ENCODE measurements at regions not wholly inside any gene's neighbourhood (a gene's known extent, or its start where the extent isn't known, plus 50 kb on each side); places are given as distances from the start of the nearest gene placed in this dataset.

- DNase-seq (ENCODE audit: low read depth in 2 of 2) = no peak
Measured at GRCh38 chr10:80697926-80698325, 160.2 kb downstream of the SH2D4B start.

GRCh38 chr10:80699602-80700039 lies 161.9 kb downstream of the SH2D4B start:
- H3K27me3 ChIP-seq (ENCODE audit: control insufficient read depth, insufficient read depth, low read length) = no peaks in the 10 kb centered on the region
- no peaks in the 10 kb centered on the region for H4K20me1 ChIP-seq (ENCODE audit: control insufficient read depth, extremely low read depth, insufficient read depth, low read length)
- H3K4me1 ChIP-seq (ENCODE audit: control insufficient read depth, extremely low read depth, insufficient read depth, low read length) = no peaks in the 10 kb centered on the region
- H3K36me3 ChIP-seq (ENCODE audit: control insufficient read depth, insufficient read depth, low read length) = no peaks in the 10 kb centered on the region
- H3K9me3 ChIP-seq (ENCODE audit: control insufficient read depth, insufficient read depth, low read depth, low read length) = no peaks in the 10 kb centered on the region
- H3K4me3 ChIP-seq (replicated peaks in 1 of 4; ENCODE audit: control extremely low read depth in 1 of 4, insufficient read depth in 1 of 4, low read depth in 3 of 4, low read length in 4 of 4) = no peak overlapping the region
- DNase-seq (ENCODE audit: low read depth in 2 of 2) = peak; percentile 37 to 63
- H3K4me2 ChIP-seq (ENCODE audit: extremely low read depth, insufficient read depth, low read length) = no peak overlapping the region
- H3K9ac ChIP-seq (ENCODE audit: insufficient read depth, low read length) = no peak overlapping the region
- H3K27ac ChIP-seq (ENCODE audit: insufficient read depth, low read length) = no peak overlapping the region
- TF ChIP-seq EZH2 (IDR thresholded peaks at IDR 0.05; ENCODE audit: low read length, missing control alignments) (no peak), CTCF (conservative IDR thresholded peaks at IDR 0.05 in 1 of 2, IDR thresholded peaks at IDR 0.05 in 1 of 2; ENCODE audit: low read depth in 1 of 2, low read length in 2 of 2) (peak; percentile 64 to 86)
- H2AFZ ChIP-seq (ENCODE audit: low read length) = no peak overlapping the region
- no peaks in the 10 kb centered on the region for H3K79me2 ChIP-seq (ENCODE audit: control insufficient read depth, insufficient read depth, low read length)

More at GRCh38 chr10:80697926-80698325, 160.2 kb downstream of the SH2D4B start:
- H3K79me2 ChIP-seq (ENCODE audit: control insufficient read depth, insufficient read depth, low read length) = no peaks in the 10 kb centered on the region
- no peaks in the 10 kb centered on the region for H3K9me3 ChIP-seq (ENCODE audit: control insufficient read depth, insufficient read depth, low read depth, low read length)
- no peak overlapping the region for H3K4me2 ChIP-seq (ENCODE audit: extremely low read depth, insufficient read depth, low read length)
- H3K27me3 ChIP-seq (ENCODE audit: control insufficient read depth, insufficient read depth, low read length) = no peaks in the 10 kb centered on the region
- no peak overlapping the region for H3K9ac ChIP-seq (ENCODE audit: insufficient read depth, low read length)
- no peak overlapping the region for H2AFZ ChIP-seq (ENCODE audit: low read length)
- H3K27ac ChIP-seq (ENCODE audit: insufficient read depth, low read length) = no peak overlapping the region
- H3K36me3 ChIP-seq (ENCODE audit: control insufficient read depth, insufficient read depth, low read length) = no peaks in the 10 kb centered on the region
- no peaks in the 10 kb centered on the region for H4K20me1 ChIP-seq (ENCODE audit: control insufficient read depth, extremely low read depth, insufficient read depth, low read length)
- no peaks in the 10 kb centered on the region for H3K4me1 ChIP-seq (ENCODE audit: control insufficient read depth, extremely low read depth, insufficient read depth, low read length)
- H3K4me3 ChIP-seq (replicated peaks in 1 of 4; ENCODE audit: control extremely low read depth in 1 of 4, insufficient read depth in 1 of 4, low read depth in 3 of 4, low read length in 4 of 4) = no peak overlapping the region
- TF ChIP-seq EZH2 (IDR thresholded peaks at IDR 0.05; ENCODE audit: low read length, missing control alignments) (no peak), CTCF (conservative IDR thresholded peaks at IDR 0.05 in 1 of 2, IDR thresholded peaks at IDR 0.05 in 1 of 2; ENCODE audit: low read depth in 1 of 2, low read length in 2 of 2) (no peak)

- Histone ChIP-seq H3K27ac (ENCODE audit: insufficient read depth, low read length) (no peak overlapping the region), H3K9ac (ENCODE audit: insufficient read depth, low read length) (no peak overlapping the region), H3K27me3 (ENCODE audit: control insufficient read depth, insufficient read depth, low read length) (no peaks in the 10 kb centered on the region), H2AFZ (ENCODE audit: low read length) (no peak overlapping the region), H3K4me2 (ENCODE audit: extremely low read depth, insufficient read depth, low read length) (no peak overlapping the region), H4K20me1 (ENCODE audit: control insufficient read depth, extremely low read depth, insufficient read depth, low read length) (no peaks in the 10 kb centered on the region), H3K4me1 (ENCODE audit: control insufficient read depth, extremely low read depth, insufficient read depth, low read length) (no peaks in the 10 kb centered on the region), H3K79me2 (ENCODE audit: control insufficient read depth, insufficient read depth, low read length) (no peaks in the 10 kb centered on the region), H3K36me3 (ENCODE audit: control insufficient read depth, insufficient read depth, low read length) (no peaks in the 10 kb centered on the region), H3K4me3 (replicated peaks in 1 of 4; ENCODE audit: control extremely low read depth in 1 of 4, insufficient read depth in 1 of 4, low read depth in 3 of 4, low read length in 4 of 4) (no peak overlapping the region), H3K9me3 (ENCODE audit: control insufficient read depth, insufficient read depth, low read depth, low read length) (no peaks in the 10 kb centered on the region)
- no peak for DNase-seq (ENCODE audit: low read depth in 2 of 2)
- no peak for TF ChIP-seq EZH2 (IDR thresholded peaks at IDR 0.05; ENCODE audit: low read length, missing control alignments)
- TF ChIP-seq CTCF (conservative IDR thresholded peaks at IDR 0.05 in 1 of 2, IDR thresholded peaks at IDR 0.05 in 1 of 2; ENCODE audit: low read depth in 1 of 2, low read length in 2 of 2) = no peak
Measured at GRCh38 chr10:80700252-80700651, 162.6 kb downstream of the SH2D4B start.

Measured in fibroblast of lung (primary cell).